GM20000 (cell line): ENCODE measurements at regions not wholly inside any gene's neighbourhood (a gene's known extent, or its start where the extent isn't known, plus 50 kb on each side); places are given as distances from the start of the nearest gene placed in this dataset.
A peak's percentile ranks its signal among the peaks of the same experiment; 100 is the strongest.

Experiments
- DNase-seq: peaks from one replicate; pipeline ENCODE4 v3.0.0; 2012; ENCODE audit warnings: low spot score
- TF ChIP-seq, protein P1 (sequence below): IDR thresholded peaks from 2 replicates; pipeline ENCODE4 v1.5.1; 2012; ENCODE audit warnings: mild to moderate bottlenecking, control low read depth; ENCODE audit errors: extremely low read depth, missing control alignments

GRCh38 chr4:86482306-86483172, 111.6 kb upstream of the PTPN13 start:
- DNase-seq: no peak
- TF ChIP-seq, protein P1, sequence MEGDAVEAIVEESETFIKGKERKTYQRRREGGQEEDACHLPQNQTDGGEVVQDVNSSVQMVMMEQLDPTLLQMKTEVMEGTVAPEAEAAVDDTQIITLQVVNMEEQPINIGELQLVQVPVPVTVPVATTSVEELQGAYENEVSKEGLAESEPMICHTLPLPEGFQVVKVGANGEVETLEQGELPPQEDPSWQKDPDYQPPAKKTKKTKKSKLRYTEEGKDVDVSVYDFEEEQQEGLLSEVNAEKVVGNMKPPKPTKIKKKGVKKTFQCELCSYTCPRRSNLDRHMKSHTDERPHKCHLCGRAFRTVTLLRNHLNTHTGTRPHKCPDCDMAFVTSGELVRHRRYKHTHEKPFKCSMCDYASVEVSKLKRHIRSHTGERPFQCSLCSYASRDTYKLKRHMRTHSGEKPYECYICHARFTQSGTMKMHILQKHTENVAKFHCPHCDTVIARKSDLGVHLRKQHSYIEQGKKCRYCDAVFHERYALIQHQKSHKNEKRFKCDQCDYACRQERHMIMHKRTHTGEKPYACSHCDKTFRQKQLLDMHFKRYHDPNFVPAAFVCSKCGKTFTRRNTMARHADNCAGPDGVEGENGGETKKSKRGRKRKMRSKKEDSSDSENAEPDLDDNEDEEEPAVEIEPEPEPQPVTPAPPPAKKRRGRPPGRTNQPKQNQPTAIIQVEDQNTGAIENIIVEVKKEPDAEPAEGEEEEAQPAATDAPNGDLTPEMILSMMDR: no peak

DNA sequence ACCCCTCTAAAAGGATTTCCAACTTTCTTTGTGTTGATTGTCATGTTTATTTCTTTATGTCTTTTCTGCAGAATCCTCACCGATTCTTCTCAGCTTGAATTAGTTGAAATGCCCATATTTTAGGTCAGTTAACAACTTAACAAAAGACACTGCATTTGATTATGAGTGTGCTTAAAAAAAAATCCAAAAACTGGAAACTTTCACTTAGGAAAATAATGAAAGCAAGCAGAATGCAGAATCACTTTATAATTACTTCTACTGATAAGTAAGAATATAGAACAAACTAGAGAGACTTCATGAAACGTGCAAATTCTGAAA, 111.0 kb upstream of the PTPN13 start:
- TF ChIP-seq, protein P1: no peak

DNA sequence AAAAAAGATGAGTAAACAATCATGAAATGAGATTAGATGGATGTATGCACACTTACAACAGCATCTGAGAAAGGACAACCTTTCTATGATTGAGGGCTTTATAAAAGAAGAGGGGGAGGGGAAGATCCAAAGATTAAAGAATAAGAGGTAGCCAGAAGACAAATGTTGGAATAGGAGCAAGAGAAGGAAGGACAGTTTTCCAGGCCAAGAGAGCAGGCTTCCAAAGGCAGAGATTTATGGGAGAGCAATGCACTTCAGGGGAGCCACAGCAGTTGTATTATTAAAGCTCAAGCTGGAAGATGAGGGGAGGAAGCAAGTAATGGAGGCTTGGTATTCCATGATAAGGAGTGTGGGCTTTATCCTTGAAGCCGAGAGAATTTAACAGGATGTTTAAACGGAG, 110.3 kb upstream of the PTPN13 start:
- DNase-seq: no peak

More for the DNA sequence above, 111.0 kb upstream of the PTPN13 start:
- no peak for DNase-seq

DNA sequence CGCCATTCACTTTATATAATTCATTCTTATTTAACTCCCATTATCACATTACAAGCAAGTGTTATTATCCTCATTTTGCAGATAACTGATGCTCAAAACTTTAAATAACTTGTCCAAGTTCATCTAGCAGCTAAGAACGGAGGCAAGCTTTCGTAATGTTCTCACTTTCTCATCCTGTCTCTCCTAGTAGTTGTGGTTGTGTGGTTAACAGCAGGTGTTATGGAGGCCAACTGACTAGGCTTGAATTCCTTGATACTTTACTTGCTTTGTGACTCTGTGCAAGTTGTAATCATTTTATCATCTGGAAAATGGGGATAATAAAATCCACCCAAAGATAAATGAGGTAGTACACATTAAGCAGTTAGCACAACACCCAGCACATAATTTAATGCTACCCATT, 109.9 kb upstream of the PTPN13 start:
- no peak for DNase-seq
- TF ChIP-seq, protein P1: no peak

More for the DNA sequence above, 110.3 kb upstream of the PTPN13 start:
- TF ChIP-seq, protein P1: no peak

- TF ChIP-seq, protein P1: no peak
- DNase-seq: no peak
Measured at GRCh38 chr4:86487738-86488348, 106.3 kb upstream of the PTPN13 start.

- no peak for DNase-seq
- TF ChIP-seq, protein P1: no peak
Measured at GRCh38 chr4:86493460-86493859, 100.7 kb upstream of the PTPN13 start.

DNA sequence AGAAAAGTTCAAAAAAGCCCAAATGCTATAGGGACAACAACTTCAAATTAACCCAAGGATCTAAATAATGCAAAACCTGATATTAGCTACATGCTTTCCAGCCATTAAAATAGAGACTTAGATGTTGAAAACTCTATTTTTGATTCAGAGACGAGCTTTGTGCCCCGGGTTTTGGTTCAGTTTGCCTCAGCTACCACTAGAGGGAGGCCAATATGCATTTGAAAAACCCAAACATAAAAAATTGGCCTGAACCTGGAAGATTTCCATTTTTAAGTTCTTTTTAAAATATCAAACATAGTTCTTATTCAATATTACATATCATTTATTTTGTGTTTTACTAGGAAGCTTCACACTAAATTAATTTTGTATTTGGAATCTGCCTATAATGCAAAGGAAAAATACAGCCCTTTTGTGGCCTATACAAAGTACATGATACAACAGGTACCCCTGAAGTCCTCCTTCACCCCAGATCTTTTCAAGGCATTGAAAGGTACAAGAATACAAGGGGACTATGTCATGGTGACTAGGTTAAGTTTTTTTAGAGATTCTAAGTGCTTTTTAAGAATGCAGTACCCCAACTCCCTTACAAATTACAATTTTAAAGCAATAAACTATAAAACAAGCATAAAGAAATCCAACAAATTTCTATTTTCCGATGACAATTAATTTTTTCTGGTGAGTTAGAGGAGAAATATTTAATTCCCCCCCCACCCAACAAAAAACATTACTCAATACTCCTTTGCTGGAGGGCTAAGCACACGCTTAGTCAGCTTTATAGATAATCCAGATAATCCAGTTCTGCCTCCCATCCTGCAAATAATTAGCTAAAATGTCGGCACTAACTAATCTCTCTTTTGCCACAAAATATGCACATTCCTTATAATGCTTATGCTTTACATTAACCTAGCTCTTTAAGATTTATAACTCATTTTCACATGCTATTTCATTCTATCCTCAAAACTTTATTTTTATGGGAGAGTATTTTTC, 97.7 kb upstream of the PTPN13 start:
- TF ChIP-seq, protein P1: peak; percentile 70
- DNase-seq: peak; percentile 48
